GM18519 (cell line): ENCODE measurements at regions not wholly inside any gene's neighbourhood (a gene's known extent, or its start where the extent isn't known, plus 50 kb on each side); places are given as distances from the start of the nearest gene placed in this dataset.
"Not testable (repeated sequence)": the region's sequence is repeated elsewhere in the genome, so short reads cannot be mapped to it uniquely, and the experiment has no call there.

Experiments used
- ATAC-seq: cut with Tn5 transposase; IDR thresholded peaks from one replicate; pipeline ENCODE4 v1.9.1; 2021; ENCODE audit warnings: mild to moderate bottlenecking, moderate library complexity; ENCODE audit not compliant: unreplicated experiment, low FRiP score

DNA sequence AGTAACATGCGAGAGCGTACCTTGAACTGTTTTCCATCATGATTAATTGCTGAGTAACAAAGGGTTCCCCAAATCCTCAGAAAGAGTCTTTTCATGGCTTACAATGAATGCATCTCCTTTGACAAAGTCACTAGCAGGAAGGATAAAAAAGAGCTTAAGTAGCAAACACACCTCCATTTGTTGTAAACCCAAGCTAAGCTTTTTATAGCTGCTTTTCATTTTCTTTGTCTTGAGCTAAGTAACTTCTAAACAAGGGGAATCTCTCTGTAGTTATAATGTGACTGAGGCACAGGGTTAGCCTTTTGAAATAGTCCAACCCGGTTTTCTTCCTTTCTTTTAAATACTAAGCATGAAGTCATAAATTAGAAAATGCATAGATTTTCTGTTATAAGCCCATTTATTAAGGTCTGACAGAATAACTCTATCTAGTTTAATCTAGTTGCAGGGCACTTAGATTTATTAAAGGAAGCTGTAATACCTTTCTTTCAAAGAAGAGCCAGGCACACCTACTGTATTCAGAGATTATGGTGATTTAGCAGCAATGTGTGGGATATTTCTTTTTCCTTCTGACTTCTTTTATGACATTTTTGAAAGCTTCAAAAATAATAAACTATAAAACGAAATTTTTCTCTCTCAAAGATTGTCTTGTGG lies 226.9 kb upstream of the SMIM31 start:
- no peak for ATAC-seq

DNA sequence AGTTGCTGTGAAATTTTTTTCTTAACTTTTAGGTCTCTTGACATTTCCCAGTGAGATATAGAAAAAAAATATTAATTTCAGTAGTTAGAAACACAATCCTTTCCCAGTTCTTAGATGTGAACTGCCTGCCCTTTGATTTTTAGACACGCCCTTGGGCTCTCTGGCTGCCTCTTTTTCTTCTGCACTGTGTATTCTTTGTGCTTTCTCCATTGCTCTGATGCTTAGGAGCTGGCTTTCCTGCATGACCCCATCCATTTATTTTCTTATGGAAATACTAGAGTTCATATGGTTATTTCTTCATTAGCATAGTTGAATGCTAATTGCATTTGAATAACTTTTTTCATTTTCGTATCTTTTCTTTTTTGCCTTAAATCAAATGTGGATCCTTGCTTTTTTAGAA lies 224.9 kb upstream of the SMIM31 start:
- ATAC-seq, result no peak

DNA sequence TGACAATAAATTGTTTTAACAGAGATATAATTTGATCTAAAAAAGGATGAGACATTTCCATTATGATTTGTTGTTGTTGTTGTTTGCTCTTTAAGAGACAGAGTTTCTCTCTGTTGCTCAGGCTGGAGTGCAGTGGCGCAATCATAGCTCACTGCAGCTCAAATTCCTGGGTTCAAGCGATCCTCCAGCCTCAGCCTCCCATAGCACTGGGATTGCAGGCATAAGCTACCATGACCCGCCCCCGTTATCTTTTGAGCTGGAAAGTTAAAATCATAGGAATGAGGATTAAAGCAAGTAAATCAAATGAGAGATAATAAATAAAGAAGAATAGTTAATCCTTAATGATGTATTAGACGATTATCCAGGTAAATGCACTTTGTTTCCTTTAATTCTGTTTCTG lies 224.4 kb upstream of the SMIM31 start:
- ATAC-seq, result no peak

DNA sequence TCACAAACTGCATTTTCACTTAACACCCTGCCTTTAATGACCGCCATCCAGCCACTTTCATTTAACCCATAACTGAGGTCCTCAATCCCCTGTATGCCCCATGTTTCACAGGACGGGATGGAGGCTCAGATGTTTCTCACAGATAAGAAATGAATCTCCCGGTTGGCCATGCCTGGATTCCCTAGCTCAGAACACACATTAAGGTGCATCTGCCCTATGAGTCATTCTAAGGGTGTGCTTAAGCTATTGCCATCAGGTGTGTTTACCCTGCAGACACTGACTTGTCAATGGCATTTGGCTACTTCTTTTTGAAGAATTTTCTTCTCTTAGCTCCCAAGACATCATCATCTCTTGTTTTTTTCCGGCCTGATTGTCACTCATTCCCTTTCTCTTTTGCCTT lies 222.6 kb upstream of the SMIM31 start:
- no peak for ATAC-seq

DNA sequence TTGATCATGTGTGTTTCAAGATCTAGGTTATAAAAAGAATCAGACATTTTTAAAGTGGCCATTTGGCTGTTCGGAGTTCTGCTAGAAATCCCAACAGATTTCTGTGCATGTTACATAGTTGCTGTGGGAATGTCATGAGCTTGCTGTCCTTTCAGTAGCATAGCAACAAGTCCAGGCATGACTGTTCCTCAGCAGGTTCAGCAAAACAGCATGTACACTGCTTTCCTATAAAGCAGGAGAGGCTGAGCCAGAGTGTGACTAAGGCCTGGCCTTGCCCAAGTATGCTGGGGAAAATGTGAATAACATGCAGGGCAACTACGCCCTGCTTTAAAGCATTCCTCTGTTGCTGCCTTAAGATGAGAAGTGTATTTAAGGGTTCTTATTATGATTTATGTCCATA lies 217.1 kb upstream of the SMIM31 start:
- no peak for ATAC-seq

DNA sequence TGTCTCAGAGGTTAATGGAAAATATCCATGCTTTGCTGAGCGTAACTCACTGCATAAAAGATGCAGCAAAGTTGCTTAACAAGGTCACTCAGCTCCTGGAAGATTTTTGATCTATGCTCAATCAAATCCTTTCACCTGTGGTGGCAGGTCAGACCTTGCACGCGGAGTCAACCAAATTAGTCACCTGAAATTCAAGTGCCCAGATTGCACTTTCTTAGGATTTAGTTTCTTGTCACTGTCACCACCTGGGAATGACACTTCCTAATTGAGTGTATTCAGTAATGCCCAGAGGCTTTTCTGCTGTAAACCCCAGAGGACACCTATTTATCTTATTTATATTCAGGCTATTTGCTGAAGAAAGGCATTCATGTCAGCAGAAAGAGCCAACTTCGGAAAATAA lies 215.8 kb upstream of the SMIM31 start:
- no peak for ATAC-seq

DNA sequence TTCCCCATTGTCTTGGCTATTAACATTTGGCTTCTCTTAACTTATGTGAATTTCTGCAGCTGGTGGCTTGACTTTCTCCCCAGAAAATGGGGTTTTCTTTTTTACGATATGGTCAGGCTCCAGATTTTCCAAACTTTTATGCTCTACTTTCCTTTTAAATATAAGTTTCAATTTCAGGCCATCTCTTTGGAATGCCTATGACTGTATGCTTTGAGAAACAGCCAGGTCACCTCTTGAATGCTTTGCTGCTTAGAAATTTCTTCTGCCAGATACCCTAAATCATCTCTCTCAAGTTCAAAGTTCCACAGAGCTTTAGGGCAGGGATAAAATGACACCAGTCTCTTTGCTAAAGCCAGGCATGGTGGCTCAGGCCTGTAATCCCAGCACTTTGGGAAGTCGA lies 212.9 kb upstream of the SMIM31 start:
- no peak for ATAC-seq

DNA sequence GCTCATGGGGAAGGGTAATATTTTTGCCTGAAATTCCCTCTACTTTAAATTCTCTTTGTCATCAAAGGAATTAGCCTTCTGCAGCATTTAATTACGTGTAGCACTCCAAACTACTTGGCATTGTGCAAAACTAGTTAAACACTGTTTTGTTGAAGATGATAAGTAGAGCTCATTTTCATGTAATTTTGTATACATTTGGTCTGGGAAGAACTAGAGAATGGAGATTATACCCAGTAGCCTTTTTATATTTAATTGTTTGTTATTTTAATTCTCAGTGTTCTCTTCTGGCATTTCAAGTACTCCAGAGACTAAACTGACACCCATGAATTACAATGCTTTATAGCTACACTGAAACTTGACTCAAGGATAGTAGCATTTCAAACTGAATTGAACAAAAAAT lies 211.5 kb upstream of the SMIM31 start:
- ATAC-seq, result no peak

DNA sequence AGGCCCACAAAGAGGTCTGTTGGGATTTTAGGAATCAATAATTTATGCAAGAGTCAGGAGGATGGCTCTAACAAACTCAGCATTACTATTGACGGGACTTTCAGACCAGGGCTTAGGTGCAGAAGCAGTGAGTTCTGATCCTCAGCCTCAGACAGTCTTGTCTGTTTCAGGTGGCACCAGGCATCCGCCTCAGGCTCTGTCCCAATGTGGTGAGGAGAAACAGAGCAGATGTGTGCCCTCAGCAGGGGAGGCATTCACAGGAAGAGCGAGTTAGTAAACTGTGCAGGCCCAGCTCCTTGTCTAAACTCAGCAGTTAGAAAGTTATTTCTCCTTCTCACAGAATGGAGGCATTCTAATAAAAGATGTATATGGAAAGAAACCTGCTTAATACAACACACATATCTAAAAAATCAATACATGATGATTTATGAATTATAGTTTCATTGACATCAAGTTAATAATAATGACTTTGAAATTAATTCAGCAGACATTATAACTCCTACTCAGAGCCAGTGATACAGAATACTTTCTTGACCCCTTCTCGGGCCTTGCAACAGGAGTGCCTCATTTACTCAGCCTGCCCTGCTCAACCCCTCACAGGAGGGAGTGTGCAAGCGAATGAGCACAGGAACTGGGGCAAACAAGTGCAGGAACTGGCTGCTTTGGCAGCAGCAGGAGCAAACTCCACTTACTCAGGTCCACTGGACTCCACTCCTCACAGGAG lies 202.8 kb upstream of the SMIM31 start:
- ATAC-seq, result no peak

DNA sequence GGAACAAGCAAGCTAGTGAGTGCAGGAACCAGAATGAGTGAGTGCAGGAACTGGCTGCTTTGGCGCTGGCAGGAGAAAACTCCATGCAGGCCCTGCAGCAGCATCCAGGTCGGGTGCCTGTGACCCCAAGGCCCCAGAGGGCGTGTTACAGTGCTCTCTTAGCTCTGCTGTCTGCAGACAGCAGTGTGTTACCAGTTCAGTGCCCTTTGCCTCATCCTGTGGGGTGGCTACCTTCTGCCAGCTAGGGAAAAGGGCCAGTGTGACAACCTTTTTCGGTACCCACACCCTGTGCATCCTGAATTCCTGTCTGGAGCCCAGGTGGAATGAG lies 202.3 kb upstream of the SMIM31 start:
- ATAC-seq, result no peak

DNA sequence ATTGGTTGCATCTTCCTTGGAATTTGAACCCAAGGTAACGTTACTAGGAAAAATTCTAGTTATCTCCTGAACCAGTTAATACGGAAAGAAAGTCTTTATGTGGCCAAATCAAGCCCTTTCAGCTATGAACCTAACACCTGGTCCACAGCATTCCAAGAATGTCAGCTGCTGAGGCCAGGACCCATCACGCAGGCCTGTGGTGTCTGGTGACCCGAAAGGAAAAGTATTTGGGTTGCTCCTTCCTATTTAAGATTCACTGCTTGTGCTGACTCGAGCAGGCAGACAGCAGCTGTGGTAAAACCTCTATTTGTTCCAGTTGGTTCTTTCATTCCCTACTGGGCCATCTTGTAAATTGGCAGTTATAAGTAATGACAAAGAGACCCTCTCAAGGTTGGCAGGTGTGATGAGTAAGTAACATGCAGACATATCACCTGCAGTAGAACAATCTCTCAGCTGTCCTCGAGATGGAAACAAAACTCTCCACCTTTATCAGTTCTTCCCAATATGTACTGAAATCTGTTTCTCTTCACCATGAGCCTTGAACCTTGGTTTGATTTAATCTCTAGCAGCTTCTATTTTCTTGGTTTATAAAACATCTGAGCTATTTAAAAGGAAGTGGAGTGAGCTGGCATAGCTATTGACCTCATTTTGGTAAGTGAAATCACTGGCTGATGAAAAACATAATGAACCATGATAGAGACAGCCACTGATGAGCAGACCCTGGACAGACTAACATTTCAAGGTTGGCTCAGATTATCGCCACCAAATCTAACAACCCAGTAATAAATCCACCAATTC lies 182.1 kb upstream of the SMIM31 start:
- no peak for ATAC-seq

DNA sequence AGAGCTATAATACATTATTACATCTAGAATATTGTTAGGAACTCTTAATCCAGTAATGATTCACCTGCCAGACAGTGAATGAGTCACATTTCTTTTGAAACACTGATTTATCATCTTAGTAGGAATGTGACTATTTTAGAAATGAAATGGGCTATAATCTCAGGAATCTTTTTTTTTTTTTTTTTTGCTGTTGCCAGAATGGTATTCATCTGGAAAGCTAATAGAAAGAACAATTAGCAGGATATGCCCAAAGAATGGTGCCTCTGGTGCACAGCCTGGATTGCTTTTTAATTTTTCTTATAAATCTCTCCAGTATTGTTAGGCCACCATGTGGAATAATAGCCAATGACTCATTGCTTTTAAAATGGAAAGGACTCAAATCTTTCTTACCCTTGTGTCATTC lies 181.1 kb upstream of the SMIM31 start:
- ATAC-seq, result no peak

DNA sequence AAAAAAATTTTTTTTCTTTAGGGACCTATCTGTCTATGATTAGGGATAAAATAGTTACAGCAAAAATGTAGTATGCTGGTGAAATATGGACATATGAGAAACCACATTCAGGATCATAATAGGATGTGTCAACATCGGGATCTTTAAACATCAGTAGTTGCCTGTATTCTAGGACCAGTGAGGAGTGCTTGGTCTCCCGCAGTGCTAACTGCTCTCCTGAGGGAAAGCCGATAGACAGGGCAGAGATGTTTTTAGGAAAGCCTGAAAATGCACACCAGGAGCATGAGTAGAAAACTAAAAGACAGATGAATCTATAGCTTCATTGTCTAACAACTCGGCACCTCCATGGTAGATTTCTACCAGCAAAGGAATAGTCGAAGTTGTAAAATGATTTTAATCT lies 178.1 kb upstream of the SMIM31 start:
- no peak for ATAC-seq

DNA sequence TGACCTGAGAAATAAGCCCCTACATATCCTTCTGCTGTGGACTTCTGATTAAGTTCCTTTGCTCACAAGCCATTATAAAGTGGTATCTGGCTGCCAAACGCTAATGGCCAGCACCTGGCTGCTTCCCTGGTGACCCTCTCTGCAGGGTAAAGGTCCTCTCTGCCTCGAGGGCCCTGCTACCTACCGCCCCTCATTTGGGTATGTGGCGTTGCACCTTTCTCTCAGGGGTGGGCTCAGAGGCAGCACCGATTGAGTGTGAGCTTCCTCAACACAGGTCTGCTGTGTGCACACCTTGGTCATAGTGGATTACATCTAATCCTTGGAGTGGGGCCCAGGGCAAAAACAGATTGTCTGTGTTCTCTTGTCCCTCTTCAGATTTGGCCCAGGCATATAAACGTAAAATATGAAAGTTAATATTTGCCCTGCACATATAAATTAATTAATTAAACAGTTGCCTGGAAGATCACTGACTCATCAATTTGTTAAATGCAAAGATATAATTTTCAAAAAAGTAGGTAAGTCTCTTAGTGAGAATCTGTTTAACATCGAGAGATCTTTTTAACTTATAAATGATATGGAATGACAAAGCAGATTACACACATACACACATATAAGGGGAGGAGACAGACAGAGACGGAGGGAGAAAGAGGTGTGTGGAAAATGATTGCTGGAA lies 174.5 kb upstream of the SMIM31 start:
- ATAC-seq, result no peak

DNA sequence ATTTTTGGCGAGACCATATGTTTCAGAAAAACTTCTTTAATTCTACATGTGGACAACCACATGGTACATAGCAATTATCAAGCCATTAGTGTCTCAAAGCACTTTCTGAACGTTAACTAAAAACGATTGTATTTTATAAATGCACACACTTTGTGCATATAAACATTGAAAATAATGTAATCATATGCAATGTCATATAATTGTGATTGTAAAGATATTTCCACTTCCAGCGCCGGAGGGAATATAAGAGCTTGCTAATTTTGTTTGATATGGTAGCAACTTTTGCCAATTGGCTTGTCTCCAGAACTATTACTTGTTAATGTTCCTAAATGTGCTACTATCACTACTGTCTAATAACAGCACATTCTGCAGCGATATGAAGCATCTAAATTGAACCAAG lies 162.3 kb upstream of the SMIM31 start:
- no peak for ATAC-seq

DNA sequence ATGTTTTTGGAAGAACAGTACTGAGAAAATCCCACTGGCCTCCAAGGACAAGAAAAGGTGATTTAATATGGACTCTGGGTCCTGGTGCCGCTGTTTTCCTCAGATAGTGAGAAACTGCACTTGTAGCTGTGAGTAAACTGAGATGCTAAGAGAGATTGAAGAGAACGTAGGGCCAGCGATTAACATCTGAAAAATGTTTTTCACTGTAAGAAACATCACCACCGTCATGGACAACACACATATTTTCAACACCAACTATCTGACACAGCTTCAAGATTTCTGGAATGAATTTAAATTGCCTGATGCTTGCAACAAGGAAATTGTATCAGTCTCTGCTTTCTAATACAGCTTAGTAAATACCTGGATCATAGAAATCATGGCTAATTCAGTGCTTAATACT lies 158.2 kb upstream of the SMIM31 start:
- ATAC-seq, result no peak

DNA sequence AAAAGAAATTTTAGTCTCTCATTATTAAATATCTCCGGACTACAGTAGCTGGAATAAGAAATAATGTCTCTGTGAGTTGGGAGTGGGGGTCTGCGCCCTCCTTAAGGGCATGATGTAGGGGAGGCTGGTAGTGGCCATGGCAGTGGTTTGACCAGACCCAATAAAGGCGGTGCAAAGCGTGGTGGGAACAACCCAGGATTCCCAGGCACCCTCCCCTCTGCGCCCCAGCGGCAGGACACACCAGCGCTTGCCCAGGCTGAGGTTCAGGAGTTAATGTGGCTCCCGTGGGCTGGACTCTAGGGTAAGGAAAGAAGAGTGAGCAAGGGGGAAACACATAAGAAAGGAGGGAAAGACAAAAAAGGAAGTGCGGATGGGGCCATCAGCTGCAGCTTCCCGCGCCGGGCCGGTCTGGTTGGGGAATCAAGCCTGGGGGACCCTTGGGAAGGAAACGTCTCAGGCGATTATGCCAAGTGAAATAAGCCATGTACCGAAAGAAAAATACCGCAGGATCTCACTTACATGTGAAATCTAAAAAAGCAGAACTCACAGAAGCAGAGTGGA lies 157.5 kb upstream of the SMIM31 start:
- ATAC-seq, result no peak

DNA sequence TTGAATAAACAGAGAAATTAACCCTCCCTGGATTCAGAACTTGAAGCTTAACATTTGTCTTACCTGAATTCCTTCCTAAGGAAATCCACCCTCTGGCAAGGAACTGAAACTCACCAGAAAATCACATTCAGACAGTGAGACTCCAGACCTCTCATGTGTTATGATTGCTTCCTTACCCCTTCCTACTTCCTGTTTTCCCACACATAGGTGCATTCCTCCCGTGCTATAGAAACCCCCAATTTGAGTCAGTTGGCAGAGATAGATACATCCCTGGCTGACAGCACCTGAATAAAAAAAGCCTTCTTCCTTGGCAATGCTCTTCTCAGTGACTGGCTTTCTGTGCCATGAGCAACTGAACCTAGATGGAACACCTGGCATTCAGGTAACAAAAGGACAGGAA lies 157.0 kb upstream of the SMIM31 start:
- ATAC-seq, result no peak

DNA sequence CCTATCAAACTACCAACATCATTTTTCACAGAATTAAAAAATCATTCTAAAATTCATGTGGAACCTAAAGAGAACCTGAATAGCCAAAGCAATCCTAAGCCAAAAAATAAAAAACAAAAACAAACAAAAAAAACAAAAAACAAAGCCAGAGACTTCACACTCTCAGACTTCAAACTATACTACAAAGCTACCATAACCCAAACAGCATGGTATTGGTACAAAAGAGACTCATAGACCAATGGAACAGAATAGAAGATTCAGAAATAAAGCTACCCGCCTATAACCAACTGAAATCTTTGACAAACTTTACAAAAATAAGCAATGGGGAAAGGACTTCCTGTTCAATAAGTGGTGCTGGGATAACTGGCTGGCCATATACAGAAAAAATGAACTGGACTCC lies 152.3 kb upstream of the SMIM31 start:
- no peak for ATAC-seq

DNA sequence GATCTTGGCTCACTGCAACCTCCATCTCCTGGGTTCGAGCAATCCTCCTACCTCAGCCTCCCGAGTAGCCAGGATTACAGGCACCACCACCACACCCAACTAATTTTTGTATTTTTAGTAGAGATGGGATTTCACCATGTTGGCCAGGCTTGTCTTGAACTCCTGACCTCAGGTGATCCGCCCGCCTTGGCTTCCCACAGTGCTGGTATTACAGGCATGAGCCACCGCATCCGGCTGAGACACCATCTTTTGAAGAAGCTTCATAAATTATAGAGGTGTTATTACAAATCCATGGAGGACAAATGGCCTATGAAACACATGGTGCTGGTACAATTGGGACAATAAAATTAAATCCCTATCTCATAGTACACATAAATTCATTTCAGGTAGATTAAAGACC lies 148.1 kb upstream of the SMIM31 start:
- not testable (repeated sequence) for ATAC-seq

DNA sequence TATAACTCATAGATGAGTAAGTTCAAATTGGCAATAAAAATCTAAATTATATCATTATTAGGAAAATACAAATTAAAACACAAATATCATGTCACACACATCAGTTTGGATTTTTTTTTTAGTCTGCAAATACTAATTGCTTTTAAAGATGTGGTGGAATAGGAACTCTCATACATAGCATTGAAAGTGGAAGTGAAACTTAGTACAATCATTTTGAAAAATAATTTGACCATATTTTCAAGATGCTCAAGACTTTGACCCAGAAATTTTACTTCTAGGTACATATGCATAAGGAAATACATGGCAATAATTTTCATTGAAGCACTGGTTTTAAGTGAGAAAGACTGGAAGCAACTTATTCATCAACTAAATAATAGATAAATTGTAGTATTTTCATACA lies 147.5 kb upstream of the SMIM31 start:
- peak; percentile 99 for ATAC-seq
